Ishikawa (cell line): ENCODE measurements at regions not wholly inside any gene's neighbourhood (a gene's known extent, or its start where the extent isn't known, plus 50 kb on each side); places are given as distances from the start of the nearest gene placed in this dataset.

Experiments
- CEBPB ChIP-seq: IDR thresholded peaks from 2 replicates; pipeline ENCODE4 v1.6.1; 2012
- CREB1 ChIP-seq: IDR thresholded peaks from 2 replicates; pipeline ENCODE4 v1.6.1; 2012; ENCODE audit warnings: low read depth
- EGR1 ChIP-seq: IDR thresholded peaks from 2 replicates; pipeline ENCODE4 v1.6.1; 2012
- EP300 ChIP-seq: IDR thresholded peaks from 2 replicates; pipeline ENCODE4 v1.6.1; 2012; ENCODE audit warnings: borderline replicate concordance
- FOXM1 ChIP-seq: IDR thresholded peaks from 2 replicates; pipeline ENCODE4 v1.6.1; 2012; ENCODE audit warnings: low read depth, borderline replicate concordance
- MAX ChIP-seq: IDR thresholded peaks from 2 replicates; pipeline ENCODE4 v1.6.1; 2012
- NFIC ChIP-seq: IDR thresholded peaks from 2 replicates; pipeline ENCODE4 v1.6.1; 2012
- RAD21 ChIP-seq: IDR thresholded peaks from 2 replicates; pipeline ENCODE4 v1.6.1; 2012; ENCODE audit warnings: low read depth
- TAF1 ChIP-seq: IDR thresholded peaks from 2 replicates; pipeline ENCODE4 v1.6.1; 2012; ENCODE audit warnings: low read depth, mild to moderate bottlenecking
- TCF12 ChIP-seq: IDR thresholded peaks from 2 replicates; pipeline ENCODE4 v1.6.1; 2012; ENCODE audit warnings: low read depth
- TEAD4 ChIP-seq: IDR thresholded peaks from 2 replicates; pipeline ENCODE4 v1.6.1; 2012
- USF1 ChIP-seq: IDR thresholded peaks from 2 replicates; pipeline ENCODE4 v1.6.1; 2012
- YY1 ChIP-seq: IDR thresholded peaks from 2 replicates; pipeline ENCODE4 v1.6.1; 2012; ENCODE audit warnings: low read depth
- ZBTB7A ChIP-seq: IDR thresholded peaks from 2 replicates; pipeline ENCODE4 v1.6.1; 2012; ENCODE audit warnings: low read depth
- TF ChIP-seq, protein P1 (sequence below): IDR thresholded peaks from 2 replicates; pipeline ENCODE4 v1.6.1; 2012; ENCODE audit warnings: low read depth, mild to moderate bottlenecking

DNA sequence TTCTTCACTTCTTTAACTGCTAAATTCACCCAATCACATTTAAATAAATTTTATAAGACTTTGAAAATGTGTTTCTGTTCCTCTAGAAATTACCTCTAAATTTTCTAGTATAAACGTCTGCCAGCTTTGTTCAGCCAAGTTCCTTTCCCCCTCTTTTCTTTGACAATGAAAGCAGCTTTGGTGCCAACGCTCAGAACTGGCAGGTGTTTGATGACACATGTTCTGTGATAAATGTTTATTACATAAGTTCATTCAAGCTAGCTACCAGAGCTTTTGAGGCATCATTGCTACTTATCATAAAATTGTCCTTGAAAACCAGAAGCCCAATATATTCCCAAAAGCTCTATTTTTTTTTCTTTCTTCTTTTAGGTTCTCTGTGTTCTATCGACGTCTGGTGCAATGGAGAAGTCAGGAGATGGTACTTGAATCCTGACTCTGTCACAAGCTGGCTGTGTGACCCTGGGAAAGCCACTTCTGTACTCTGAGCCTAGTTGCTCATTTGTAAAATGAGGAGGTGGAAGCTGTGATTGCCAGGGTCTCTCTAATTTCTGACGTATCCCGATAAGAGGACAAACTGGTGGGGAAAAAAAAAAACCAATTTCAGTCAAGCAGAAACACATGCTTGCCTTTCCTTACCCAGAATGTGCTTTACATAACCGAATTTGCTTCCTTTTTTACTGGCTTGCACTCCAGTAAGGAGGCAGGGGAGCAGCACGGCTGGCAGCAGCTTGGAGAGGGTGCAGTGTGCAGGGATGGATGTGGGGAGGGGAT is 187.1 kb upstream of the LPP start:
- TF ChIP-seq TAF1 (no peak), EP300 (no peak), USF1 (no peak), RAD21 (no peak), MAX (no peak), EGR1 (no peak), CEBPB (no peak), ZBTB7A (no peak)
- TF ChIP-seq, protein P1, sequence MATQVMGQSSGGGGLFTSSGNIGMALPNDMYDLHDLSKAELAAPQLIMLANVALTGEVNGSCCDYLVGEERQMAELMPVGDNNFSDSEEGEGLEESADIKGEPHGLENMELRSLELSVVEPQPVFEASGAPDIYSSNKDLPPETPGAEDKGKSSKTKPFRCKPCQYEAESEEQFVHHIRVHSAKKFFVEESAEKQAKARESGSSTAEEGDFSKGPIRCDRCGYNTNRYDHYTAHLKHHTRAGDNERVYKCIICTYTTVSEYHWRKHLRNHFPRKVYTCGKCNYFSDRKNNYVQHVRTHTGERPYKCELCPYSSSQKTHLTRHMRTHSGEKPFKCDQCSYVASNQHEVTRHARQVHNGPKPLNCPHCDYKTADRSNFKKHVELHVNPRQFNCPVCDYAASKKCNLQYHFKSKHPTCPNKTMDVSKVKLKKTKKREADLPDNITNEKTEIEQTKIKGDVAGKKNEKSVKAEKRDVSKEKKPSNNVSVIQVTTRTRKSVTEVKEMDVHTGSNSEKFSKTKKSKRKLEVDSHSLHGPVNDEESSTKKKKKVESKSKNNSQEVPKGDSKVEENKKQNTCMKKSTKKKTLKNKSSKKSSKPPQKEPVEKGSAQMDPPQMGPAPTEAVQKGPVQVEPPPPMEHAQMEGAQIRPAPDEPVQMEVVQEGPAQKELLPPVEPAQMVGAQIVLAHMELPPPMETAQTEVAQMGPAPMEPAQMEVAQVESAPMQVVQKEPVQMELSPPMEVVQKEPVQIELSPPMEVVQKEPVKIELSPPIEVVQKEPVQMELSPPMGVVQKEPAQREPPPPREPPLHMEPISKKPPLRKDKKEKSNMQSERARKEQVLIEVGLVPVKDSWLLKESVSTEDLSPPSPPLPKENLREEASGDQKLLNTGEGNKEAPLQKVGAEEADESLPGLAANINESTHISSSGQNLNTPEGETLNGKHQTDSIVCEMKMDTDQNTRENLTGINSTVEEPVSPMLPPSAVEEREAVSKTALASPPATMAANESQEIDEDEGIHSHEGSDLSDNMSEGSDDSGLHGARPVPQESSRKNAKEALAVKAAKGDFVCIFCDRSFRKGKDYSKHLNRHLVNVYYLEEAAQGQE, result no peak

DNA sequence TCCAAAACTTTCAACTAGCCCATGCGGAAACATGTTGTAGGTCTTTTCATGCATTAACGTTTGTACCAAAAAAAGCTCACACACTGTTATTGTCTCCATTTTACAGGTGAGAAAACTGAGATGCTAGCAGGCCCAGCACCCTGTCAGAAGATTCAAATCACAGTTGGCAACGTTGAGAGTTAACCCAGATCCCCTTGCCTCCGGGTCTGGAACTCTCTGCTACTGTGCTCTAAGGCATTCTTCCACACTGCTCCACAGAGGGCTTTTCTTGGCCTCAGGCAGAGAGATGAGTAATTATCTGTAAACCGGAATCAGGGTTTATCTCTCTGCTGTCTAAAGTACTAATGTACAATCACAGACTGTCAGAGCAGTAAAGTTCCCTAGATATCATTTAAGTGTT is 186.0 kb upstream of the LPP start:
- no peak for TF ChIP-seq TAF1
- TF ChIP-seq FOXM1, result no peak
- TF ChIP-seq ZBTB7A, result no peak
- no peak for TF ChIP-seq USF1
- TF ChIP-seq CEBPB, result no peak
- TF ChIP-seq NFIC, result no peak
- TF ChIP-seq, protein P1, result no peak
- no peak for TF ChIP-seq CREB1
- TF ChIP-seq MAX, result no peak
- TF ChIP-seq EGR1, result no peak
- no peak for TF ChIP-seq EP300
- no peak for TF ChIP-seq RAD21
- TF ChIP-seq TCF12, result no peak
- TF ChIP-seq YY1, result no peak
- TF ChIP-seq TEAD4, result no peak

GRCh38 chr3:187968883-187969580 is 184.9 kb upstream of the LPP start:
- TF ChIP-seq TCF12, result no peak
- no peak for TF ChIP-seq RAD21
- no peak for TF ChIP-seq ZBTB7A
- TF ChIP-seq EP300, result no peak
- TF ChIP-seq NFIC, result no peak
- no peak for TF ChIP-seq USF1
- TF ChIP-seq MAX, result no peak
- no peak for TF ChIP-seq CREB1
- TF ChIP-seq TAF1, result no peak
- no peak for TF ChIP-seq CEBPB
- TF ChIP-seq, protein P1, result no peak
- TF ChIP-seq EGR1, result no peak
- no peak for TF ChIP-seq TEAD4
- TF ChIP-seq FOXM1, result no peak
- no peak for TF ChIP-seq YY1
